ENCODE measurements at regions not wholly inside any gene's neighbourhood (a gene's known extent, or its start where the extent isn't known, plus 50 kb on each side); places are given as distances from the start of the nearest gene placed in this dataset.

DNA sequence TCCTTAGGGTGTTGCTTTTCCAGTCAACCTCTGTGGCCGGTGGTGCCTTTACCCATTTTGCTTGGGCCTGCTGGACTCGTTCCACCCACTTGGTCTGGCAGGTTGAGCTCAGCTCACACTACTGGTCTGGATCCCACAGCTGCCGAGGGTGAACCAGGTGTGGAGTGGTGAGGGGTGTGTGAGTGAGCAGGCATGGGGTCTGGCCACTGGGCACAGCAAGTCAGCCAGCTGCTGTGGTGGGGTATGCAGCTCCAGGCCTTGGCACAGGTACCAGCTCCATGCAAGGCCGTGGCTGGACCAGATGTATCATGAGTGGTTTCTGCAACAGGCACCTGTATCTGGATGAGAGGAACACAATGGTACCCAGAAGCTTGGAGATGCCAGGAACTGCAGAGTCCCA lies 277.6 kb upstream of the KLHL1 start:
- H3K79me2 ChIP-seq (ENCODE audit: control insufficient read depth, insufficient read depth, low read length): no peaks in the 10 kb centered on the region
- no peak overlapping the region for H3K4me3 ChIP-seq (replicated peaks in 1 of 3; ENCODE audit: insufficient read depth in 1 of 3, low read depth in 1 of 3, low read length in 3 of 3)
- intact Hi-C loops (cut with micrococcal nuclease): no loop called here
- dilution Hi-C loops (cut with MboI; ENCODE audit: extremely low pct_ligation_motif_present, low sequenced_read_pairs): no loop called here
- H4K20me1 ChIP-seq (replicated peaks; ENCODE audit: control insufficient read depth, extremely low read depth, insufficient read depth, low read length): no peaks in the 10 kb centered on the region
- no peaks in the 10 kb centered on the region for H3K4me1 ChIP-seq (ENCODE audit: control insufficient read depth, extremely low read depth, insufficient read depth, low read length)
- BruUV-seq (replicated peaks): no TSS peak
- H3K9me3 ChIP-seq (replicated peaks; ENCODE audit: control insufficient read depth, insufficient read depth, low read length): no peaks in the 10 kb centered on the region
- H3K36me3 ChIP-seq (ENCODE audit: control insufficient read depth in 2 of 2, extremely low read depth in 1 of 2, insufficient read depth in 2 of 2, low read length in 2 of 2): no peaks in the 10 kb centered on the region
- TF ChIP-seq POLR2AphosphoS5 (IDR thresholded peaks at IDR 0.05; ENCODE audit: insufficient read depth, low read depth, low read length): no peak
- no peak for TF ChIP-seq EZH2 (IDR thresholded peaks at IDR 0.05; ENCODE audit: borderline replicate concordance, low read depth, low read length, severe bottlenecking)
- TF ChIP-seq MYC (IDR thresholded peaks at IDR 0.05; ENCODE audit: low read depth, low read length): no peak
- no peak for TF ChIP-seq POLR2A (IDR thresholded peaks at IDR 0.05; ENCODE audit: low read depth, low read length)
- no peak for TF ChIP-seq JUN (IDR thresholded peaks at IDR 0.05; ENCODE audit: borderline replicate concordance, insufficient read depth, insufficient read length, low read depth)
- TF ChIP-seq GATA2 (IDR thresholded peaks at IDR 0.05; ENCODE audit: insufficient read depth, insufficient read length, low read depth, low read length): no peak
- TF ChIP-seq FOS (IDR thresholded peaks at IDR 0.05; ENCODE audit: borderline replicate concordance, insufficient read depth, low read length): no peak
- TF ChIP-seq, protein P1, sequence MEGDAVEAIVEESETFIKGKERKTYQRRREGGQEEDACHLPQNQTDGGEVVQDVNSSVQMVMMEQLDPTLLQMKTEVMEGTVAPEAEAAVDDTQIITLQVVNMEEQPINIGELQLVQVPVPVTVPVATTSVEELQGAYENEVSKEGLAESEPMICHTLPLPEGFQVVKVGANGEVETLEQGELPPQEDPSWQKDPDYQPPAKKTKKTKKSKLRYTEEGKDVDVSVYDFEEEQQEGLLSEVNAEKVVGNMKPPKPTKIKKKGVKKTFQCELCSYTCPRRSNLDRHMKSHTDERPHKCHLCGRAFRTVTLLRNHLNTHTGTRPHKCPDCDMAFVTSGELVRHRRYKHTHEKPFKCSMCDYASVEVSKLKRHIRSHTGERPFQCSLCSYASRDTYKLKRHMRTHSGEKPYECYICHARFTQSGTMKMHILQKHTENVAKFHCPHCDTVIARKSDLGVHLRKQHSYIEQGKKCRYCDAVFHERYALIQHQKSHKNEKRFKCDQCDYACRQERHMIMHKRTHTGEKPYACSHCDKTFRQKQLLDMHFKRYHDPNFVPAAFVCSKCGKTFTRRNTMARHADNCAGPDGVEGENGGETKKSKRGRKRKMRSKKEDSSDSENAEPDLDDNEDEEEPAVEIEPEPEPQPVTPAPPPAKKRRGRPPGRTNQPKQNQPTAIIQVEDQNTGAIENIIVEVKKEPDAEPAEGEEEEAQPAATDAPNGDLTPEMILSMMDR (IDR thresholded peaks at IDR 0.05; ENCODE audit: extremely low read depth in 1 of 2, insufficient read depth in 1 of 2, low read depth in 1 of 2, low read length in 2 of 2): no peak
- TF ChIP-seq, protein P2, sequence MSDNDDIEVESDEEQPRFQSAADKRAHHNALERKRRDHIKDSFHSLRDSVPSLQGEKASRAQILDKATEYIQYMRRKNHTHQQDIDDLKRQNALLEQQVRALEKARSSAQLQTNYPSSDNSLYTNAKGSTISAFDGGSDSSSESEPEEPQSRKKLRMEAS (IDR thresholded peaks at IDR 0.05; ENCODE audit: insufficient read depth, insufficient read length): no peak
- ChIA-PET POLR2A (no interaction called here), CTCF (no interaction called here)
- H3K27me3 ChIP-seq (ENCODE audit: control insufficient read depth in 2 of 2, insufficient read depth in 2 of 2, low read length in 2 of 2): no peaks in the 10 kb centered on the region
- no peak overlapping the region for H2AFZ ChIP-seq (ENCODE audit: low read depth, low read length)
- no peak overlapping the region for H3K27ac ChIP-seq (ENCODE audit: insufficient read depth, low read depth, low read length)
- H3K4me2 ChIP-seq (ENCODE audit: insufficient read depth, low read length): no peak overlapping the region
- DNase-seq (ENCODE audit: low read depth, low spot score) (no peak), FAIRE-seq (no peak)
- no peak overlapping the region for H3K9ac ChIP-seq (replicated peaks; ENCODE audit: extremely low read depth, insufficient read depth, low read length)
- no peaks in the 10 kb centered on the region for H3K9me1 ChIP-seq (replicated peaks; ENCODE audit: control insufficient read depth, extremely low read depth, insufficient read depth, low read length)
